ENCODE measurements at regions not wholly inside any gene's neighbourhood (a gene's known extent, or its start where the extent isn't known, plus 50 kb on each side); places are given as distances from the start of the nearest gene placed in this dataset.

GRCh38 chr14:42729681-42730080, 1123.0 kb downstream of the LRFN5 start:
- TF ChIP-seq CEBPB (IDR thresholded peaks at IDR 0.05; ENCODE audit: low read depth, low read length), result no peak
- TF ChIP-seq POLR2A (IDR thresholded peaks at IDR 0.05; ENCODE audit: low read depth, low read length), result no peak
- no peak for TF ChIP-seq MXI1 (IDR thresholded peaks at IDR 0.05; ENCODE audit: borderline replicate concordance, low read depth, low read length)
- TF ChIP-seq, protein P1, sequence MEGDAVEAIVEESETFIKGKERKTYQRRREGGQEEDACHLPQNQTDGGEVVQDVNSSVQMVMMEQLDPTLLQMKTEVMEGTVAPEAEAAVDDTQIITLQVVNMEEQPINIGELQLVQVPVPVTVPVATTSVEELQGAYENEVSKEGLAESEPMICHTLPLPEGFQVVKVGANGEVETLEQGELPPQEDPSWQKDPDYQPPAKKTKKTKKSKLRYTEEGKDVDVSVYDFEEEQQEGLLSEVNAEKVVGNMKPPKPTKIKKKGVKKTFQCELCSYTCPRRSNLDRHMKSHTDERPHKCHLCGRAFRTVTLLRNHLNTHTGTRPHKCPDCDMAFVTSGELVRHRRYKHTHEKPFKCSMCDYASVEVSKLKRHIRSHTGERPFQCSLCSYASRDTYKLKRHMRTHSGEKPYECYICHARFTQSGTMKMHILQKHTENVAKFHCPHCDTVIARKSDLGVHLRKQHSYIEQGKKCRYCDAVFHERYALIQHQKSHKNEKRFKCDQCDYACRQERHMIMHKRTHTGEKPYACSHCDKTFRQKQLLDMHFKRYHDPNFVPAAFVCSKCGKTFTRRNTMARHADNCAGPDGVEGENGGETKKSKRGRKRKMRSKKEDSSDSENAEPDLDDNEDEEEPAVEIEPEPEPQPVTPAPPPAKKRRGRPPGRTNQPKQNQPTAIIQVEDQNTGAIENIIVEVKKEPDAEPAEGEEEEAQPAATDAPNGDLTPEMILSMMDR (conservative IDR thresholded peaks at IDR 0.05; ENCODE audit: low read depth, low read length), result no peak
- TF ChIP-seq FOS (IDR thresholded peaks at IDR 0.05; ENCODE audit: low read depth, low read length), result no peak
